Ectodermal cell (in vitro differentiated cells): ENCODE measurements at regions not wholly inside any gene's neighbourhood (a gene's known extent, or its start where the extent isn't known, plus 50 kb on each side); places are given as distances from the start of the nearest gene placed in this dataset.
"Not testable (repeated sequence)": the region's sequence is repeated elsewhere in the genome, so short reads cannot be mapped to it uniquely, and the experiment has no call there.

Source experiments
- H3K27ac ChIP-seq: 2 replicates; pipeline ENCODE4 v1.7.0; 2013; ENCODE audit warnings: mild to moderate bottlenecking, low read depth, low read length; ENCODE audit not compliant: insufficient read depth, poor library complexity, severe bottlenecking
- H3K27me3 ChIP-seq: 2 replicates; pipeline ENCODE4 v1.7.0; 2013; ENCODE audit warnings: mild to moderate bottlenecking, low read length; ENCODE audit not compliant: insufficient read depth, control insufficient read depth, poor library complexity, severe bottlenecking
- H3K36me3 ChIP-seq: one replicate; pipeline ENCODE4 v1.7.0; 2013; ENCODE audit warnings: low read length; ENCODE audit not compliant: control insufficient read depth, insufficient read depth
- H3K4me1 ChIP-seq: one replicate; pipeline ENCODE4 v1.7.0; 2013; ENCODE audit warnings: low read length; ENCODE audit not compliant: control insufficient read depth, insufficient read depth
- H3K4me3 ChIP-seq: 2 replicates; pipeline ENCODE4 v1.7.0; 2013; ENCODE audit warnings: low read depth, low read length, control low read depth; ENCODE audit not compliant: insufficient read depth
- H3K9me3 ChIP-seq: 2 replicates; pipeline ENCODE4 v1.7.0; 2013; ENCODE audit warnings: mild to moderate bottlenecking, low read length, moderate library complexity; ENCODE audit not compliant: control insufficient read depth
- WGBS, 2 experiments: methylation state at CpG; one replicate each; pipeline ENCODE4 v1.1.7; 2013; ENCODE audit warnings: missing lambda C conversion rate in 2 of 2; 5-methylcytosine and 5-hydroxymethylcytosine counted together

DNA sequence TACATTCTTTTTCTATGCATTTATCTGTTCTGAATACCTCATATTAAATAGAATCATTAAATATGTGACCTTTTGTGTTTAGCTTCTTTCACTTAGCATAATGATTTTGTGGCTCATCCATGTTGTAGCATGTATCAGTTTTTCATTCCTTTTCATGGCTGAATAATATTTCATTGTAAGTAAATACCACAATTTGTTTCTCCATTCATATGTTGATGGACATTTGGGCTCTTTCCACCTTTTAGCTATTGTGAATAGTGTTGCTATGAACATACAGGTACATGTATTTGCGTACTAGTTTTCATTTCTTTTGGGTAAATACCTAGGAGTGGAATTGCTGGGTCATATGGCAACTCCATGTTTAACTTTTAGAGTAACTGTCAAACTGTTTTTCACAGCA, 85.1 kb downstream of the GNL3L start:
- Histone ChIP-seq H3K27me3 (no peaks in the 10 kb centered on the region), H3K36me3 (no peaks in the 10 kb centered on the region), H3K4me3 (no peak overlapping the region), H3K9me3 (no peaks in the 10 kb centered on the region), H3K27ac (no peak overlapping the region), H3K4me1 (no peaks in the 10 kb centered on the region)
- 100% methylated on average over 1 of the region's 1 CpG for WGBS, 2 experiments

DNA sequence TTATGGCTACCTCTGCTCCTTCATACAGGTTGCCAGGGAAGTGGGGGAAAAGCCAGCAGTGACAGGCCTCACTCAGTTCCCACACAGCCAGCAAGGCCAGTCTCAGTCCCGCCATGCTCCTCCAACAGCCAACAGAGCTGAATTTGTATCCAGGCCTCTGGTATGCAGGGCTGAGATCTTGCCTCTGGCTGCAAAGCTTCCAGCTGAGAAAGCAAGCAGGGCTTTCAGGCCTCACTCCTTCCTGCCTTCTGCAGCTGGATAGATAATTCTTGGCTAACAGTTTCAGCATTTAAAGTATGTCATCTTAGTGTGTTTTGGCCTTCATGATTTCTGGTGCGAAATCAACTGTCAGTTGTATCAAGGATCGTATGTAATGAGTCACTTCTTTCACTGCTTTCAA, 103.6 kb downstream of the GNL3L start:
- WGBS, 2 experiments: 40 to 48% methylated on average over 3 of the region's 3 CpGs
- Histone ChIP-seq H3K27me3 (no peaks in the 10 kb centered on the region), H3K9me3 (no peaks in the 10 kb centered on the region), H3K36me3 (no peaks in the 10 kb centered on the region), H3K27ac (peak overlapping the region; percentile 44), H3K4me3 (no peak overlapping the region), H3K4me1 (no peaks in the 10 kb centered on the region)

DNA sequence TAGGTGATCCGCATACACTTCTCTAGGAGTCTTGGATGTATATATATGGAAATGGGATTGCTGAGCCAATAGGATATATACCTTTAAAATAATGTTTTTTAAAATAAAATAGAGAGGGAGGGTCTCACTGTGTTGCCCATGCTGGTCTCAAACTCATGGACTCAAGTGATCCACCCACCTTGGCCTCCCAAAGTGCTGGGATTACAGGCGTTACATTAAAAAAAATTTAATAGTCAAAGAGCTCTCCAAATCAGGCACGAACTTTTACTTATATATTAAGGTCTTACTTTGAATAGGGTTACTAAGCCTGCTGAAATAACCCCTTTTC, 109.0 kb downstream of the GNL3L start:
- 73 to 100% methylated on average over 1 to 2 of the region's 3 CpGs for WGBS, 2 experiments
- H3K9me3 ChIP-seq: no peaks in the 10 kb centered on the region
- peaks cover 6% of the 10 kb centered on the region for H3K4me1 ChIP-seq
- H3K36me3 ChIP-seq: no peaks in the 10 kb centered on the region
- no peaks in the 10 kb centered on the region for H3K27me3 ChIP-seq
- H3K4me3 ChIP-seq: peak overlapping the region; percentile 51
- H3K27ac ChIP-seq: peak overlapping the region; percentile 99

DNA sequence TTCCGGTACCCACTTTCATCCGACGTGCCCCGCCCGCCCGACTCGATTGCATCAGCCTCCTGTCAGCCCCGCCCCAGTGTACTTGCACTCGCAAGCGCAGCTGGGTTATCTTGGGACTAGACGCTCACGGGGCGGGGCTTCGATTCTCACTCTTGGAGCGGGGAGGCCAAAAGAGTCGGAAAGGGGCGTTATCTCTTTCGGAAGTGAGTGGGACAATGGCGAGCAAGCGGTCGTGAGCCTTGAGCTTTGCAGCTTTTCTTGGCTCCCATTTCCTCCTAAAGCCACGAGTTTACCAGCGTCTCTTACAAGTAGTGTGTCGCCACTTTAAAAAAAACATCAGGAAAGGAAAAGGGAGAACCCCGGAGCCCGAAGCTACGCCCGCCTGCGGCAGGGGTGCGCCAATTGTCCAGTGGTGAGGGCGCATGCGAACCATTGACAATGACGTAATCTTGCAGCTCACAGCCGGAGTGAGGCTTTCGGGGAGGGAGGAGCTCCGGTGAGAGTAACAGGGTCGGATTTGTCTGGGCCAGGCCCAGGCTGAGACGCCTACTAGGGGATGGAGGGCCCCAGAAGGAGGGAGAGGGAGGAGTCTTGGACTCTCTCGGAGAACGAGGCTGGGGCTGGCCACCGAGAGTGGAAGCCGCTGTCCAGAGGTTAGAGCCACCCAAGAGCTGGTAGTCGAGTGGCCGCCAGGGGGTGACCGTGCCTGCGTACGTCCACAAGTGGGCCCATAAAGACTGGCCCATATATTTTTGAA, 109.5 kb downstream of the GNL3L start:
- Histone ChIP-seq H3K9me3 (no peaks in the 10 kb centered on the region), H3K36me3 (no peaks in the 10 kb centered on the region), H3K4me1 (peaks cover 6% of the 10 kb centered on the region), H3K4me3 (peak overlapping the region; percentile 51), H3K27me3 (no peaks in the 10 kb centered on the region), H3K27ac (peak overlapping the region; percentile 99)
- 1 to 2% methylated on average over 47 of the region's 47 CpGs for WGBS, 2 experiments

DNA sequence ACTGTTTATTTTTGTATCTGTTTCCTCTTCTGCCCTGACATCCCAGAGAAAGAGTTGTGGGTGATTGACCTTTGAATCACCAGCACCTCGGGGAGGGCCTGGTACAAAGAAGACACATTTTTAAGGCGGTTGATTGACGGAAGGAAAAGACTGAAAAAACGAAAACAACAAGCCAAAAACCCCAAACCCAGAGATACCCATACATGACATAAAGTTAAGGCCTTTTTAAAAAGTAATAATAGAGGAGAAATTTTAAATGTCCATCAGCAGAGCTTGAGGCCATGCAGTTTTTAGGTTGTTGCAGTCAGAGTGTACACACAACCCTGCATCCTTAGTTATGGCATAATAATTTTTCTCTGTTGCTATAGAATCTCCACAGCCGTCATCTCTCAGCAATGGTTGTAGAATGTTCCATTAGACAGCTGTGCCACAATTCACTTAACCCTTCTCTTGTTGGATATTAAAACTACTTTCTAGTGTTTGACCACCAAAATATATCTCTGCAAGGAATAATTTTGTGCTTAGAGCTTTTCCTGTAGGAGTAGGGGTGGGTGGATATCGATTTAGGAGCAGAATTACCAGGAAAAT, 110.2 kb downstream of the GNL3L start:
- Histone ChIP-seq H3K4me1 (peaks cover 6% of the 10 kb centered on the region), H3K27ac (peak overlapping the region; percentile 99), H3K9me3 (no peaks in the 10 kb centered on the region), H3K27me3 (no peaks in the 10 kb centered on the region), H3K4me3 (peak overlapping the region; percentile 4), H3K36me3 (no peaks in the 10 kb centered on the region)
- 52 to 69% methylated on average over 3 to 5 of the region's 6 CpGs for WGBS, 2 experiments

DNA sequence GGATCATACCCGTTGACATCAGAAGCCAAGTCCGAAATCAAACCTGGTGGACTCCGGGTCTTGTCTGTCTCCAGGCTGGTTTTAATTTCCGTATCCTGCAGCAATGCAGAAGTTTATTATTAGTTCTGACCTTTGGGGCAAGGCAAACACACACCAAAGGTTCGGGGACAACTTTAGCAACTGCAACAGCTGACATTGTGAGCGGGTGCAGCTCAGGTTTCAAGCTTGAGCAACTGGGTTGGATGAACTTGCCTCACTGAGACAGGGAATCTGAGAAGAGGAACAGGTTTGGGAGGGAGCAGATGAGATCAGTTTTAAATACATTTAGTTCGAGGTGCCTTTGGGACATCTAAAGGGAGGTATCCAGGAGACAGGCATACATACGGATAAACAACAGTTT, 110.7 kb downstream of the GNL3L start:
- H3K4me1 ChIP-seq: peaks cover 6% of the 10 kb centered on the region
- WGBS, 2 experiments: 73 to 74% methylated on average over 8 of the region's 8 CpGs
- H3K27me3 ChIP-seq: no peaks in the 10 kb centered on the region
- H3K27ac ChIP-seq: no peak overlapping the region
- no peak overlapping the region for H3K4me3 ChIP-seq
- no peaks in the 10 kb centered on the region for H3K9me3 ChIP-seq
- H3K36me3 ChIP-seq: no peaks in the 10 kb centered on the region

DNA sequence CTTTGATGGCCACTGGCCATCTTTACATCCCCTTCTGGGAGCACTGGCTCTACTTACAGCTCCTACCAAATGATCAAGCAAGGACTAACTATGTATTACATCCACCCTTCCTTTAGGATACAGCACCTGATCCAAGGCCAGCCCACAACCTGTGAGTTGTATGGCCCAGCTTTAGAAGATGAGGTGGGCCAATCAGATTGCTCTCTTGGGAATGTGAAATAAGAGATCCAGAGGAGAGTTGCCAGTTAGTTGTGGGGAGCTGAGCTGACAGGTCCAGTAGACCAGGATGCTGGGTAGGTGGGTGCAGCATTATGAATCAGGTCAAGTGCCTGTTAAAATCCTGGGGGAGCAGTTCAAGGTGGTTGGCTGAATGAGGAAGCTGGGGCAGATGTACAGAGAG, 111.5 kb downstream of the GNL3L start:
- no peak overlapping the region for H3K27ac ChIP-seq

DNA sequence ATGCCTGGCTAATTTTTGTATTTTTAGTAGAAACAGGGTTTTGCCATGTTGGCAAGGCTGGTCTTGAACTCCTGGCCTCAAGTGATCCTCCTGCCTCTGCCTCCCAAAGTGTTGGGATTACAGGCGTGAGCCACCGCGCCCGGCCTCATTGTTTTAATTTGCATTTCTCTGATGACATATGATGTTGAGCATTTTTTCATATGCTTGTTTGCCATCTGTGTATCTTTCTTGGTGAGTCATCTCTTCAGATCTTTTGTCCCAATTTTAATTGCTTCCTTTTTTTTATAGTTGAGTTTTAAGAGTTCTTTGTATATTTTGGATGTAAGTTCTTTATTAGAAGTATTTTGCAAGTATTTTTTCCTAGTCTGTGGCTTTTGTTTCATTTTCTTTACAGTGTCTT, 117.6 kb downstream of the GNL3L start:
- not testable (repeated sequence) for H3K4me1 ChIP-seq, H3K27me3 ChIP-seq, H3K36me3 ChIP-seq, H3K4me3 ChIP-seq, H3K9me3 ChIP-seq, H3K27ac ChIP-seq
- WGBS, 2 experiments: 85 to 92% methylated on average over 4 of the region's 4 CpGs

More for the DNA sequence above, 111.5 kb downstream of the GNL3L start:
- no peak overlapping the region for H3K4me3 ChIP-seq
- no peaks in the 10 kb centered on the region for H3K36me3 ChIP-seq
- no peaks in the 10 kb centered on the region for H3K9me3 ChIP-seq
- H3K27me3 ChIP-seq: no peaks in the 10 kb centered on the region
- H3K4me1 ChIP-seq: peaks cover 6% of the 10 kb centered on the region

DNA sequence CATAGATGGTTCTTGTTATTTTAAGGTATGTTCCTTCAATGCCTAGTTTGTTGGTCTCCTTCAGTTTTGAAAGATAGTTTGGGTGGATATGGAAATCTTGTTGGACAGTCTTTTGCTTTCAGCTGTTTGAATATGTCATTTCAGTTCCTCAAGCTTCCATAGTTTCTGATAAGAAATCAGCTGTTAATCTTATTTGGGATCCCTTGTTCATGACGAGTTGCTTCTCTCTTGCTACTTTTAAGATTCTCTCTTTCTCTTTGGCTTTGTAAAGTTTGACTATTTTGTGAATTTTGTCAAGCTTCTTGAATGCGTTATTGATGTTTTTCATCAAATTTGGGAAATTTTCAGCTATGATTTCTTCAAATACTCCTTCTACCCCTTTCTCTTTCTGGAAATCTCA, 129.5 kb downstream of the GNL3L start:
- Histone ChIP-seq H3K36me3 (no peaks in the 10 kb centered on the region), H3K9me3 (no peaks in the 10 kb centered on the region)
- WGBS, 2 experiments: 83 to 100% methylated on average over 1 of the region's 2 CpGs

DNA sequence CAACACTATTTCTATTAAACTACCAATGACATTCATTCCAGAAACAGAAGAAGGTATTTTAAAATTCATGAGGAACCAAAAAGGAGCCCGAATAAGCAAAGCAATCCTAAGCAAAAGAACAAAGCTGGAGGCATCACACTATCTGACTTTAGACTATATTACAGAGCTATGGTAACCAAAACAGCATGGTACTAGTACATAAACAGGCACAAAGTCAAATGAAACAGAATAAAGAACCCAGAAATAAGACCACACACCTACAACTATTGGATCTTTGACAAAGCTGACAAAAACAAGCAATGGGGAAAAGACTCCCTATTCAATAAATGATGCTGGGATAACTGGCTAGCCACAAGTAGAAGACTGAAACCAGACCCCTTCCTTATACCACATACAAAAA, 122.3 kb downstream of the ITIH6 start:
- Histone ChIP-seq H3K9me3 (no peaks in the 10 kb centered on the region), H3K36me3 (no peaks in the 10 kb centered on the region), H3K4me3 (no peak overlapping the region), H3K27ac (no peak overlapping the region), H3K4me1 (no peaks in the 10 kb centered on the region), H3K27me3 (no peaks in the 10 kb centered on the region)
- 80 to 83% methylated on average over 1 of the region's 1 CpG for WGBS, 2 experiments

More for the DNA sequence above, 129.5 kb downstream of the GNL3L start:
- no peaks in the 10 kb centered on the region for H3K4me1 ChIP-seq
- no peaks in the 10 kb centered on the region for H3K27me3 ChIP-seq
- no peak overlapping the region for H3K4me3 ChIP-seq
- H3K27ac ChIP-seq: no peak overlapping the region
